ENCODE measurements at regions not wholly inside any gene's neighbourhood (a gene's known extent, or its start where the extent isn't known, plus 50 kb on each side); places are given as distances from the start of the nearest gene placed in this dataset.

- Histone ChIP-seq H3K27ac (no peak overlapping the region), H3K4me1 (no peaks in the 10 kb centered on the region), H3K36me3 (no peaks in the 10 kb centered on the region), H3K27me3 (no peaks in the 10 kb centered on the region), H3K4me3 (no peak overlapping the region), H3K9me3 (no peaks in the 10 kb centered on the region)
- DNase-seq (peak in 1 of 4 donors; percentile 23), ATAC-seq (no peak)
- intact Hi-C loops (cut with DNase I) = no loop called here
- no peak for TF ChIP-seq CTCF (IDR thresholded peaks at IDR 0.05)
Measured at GRCh38 chr10:118112543-118113125, 65.9 kb upstream of the RAB11FIP2 start.

DNA sequence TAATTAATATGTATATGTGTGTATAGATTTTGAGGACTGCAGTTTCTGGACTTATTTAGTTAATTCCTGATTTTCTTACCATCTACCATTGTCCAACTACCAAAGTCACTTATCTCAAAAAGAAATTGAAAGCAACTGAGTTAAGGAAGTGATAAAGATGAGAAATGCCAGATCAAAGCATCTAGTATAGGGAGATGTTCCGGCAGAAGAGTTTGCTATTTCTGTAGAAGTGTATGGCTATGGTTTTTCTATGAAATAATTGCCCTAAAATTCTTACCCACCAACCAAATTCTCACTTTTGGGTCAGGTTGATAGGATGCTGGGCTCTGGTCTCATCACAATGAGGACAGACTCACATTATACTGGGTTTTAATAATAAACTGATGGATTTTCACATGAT is 64.0 kb upstream of the RAB11FIP2 start:
- intact Hi-C loops (cut with DNase I) = no loop called here
- Histone ChIP-seq H3K27ac (no peak overlapping the region), H3K9me3 (no peaks in the 10 kb centered on the region), H3K4me1 (no peaks in the 10 kb centered on the region), H3K27me3 (no peaks in the 10 kb centered on the region), H3K4me3 (no peak overlapping the region), H3K36me3 (no peaks in the 10 kb centered on the region)
- DNase-seq = no peak
- no peak for TF ChIP-seq CTCF (IDR thresholded peaks at IDR 0.05)
- no peak for ATAC-seq

DNA sequence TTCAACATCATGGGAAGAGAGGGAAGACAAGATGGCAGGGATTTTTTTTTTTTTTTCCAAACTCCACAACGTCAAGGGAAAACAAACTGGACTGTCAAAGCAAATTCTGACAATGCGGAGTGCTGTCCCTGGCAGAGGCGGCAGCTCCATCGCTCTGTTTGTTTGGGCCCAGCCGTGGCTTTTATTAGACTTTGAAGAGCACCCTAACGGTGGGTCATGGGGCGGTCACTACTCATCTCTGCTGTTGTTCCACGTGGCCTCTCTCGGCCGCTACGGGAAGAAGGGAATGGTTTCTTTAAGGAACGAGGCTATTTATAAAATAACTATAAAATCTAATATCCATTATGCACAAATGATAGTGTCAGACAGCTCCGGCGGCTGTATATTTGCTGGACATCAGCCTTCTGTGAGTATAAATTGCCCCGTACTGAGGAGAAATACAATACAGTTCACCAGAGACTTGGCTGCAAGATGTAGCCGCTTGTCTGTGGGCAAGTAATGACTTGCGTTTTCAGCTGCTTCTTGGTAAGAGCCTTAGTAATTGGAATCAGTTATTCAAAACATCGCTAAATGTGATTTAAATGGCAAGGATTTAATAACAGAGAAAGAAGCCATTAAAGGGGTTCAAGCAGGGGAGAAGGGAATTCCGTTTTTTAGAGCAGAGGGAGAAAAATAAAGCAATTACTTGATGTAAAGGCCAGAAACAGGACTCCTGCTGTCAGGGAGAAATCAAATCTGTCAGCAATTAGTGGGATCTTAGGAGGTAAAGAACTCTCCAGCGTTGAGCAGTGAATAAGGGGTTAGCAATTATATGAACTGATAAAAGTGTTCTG is 61.7 kb upstream of the RAB11FIP2 start:
- Histone ChIP-seq H3K4me1 (no peaks in the 10 kb centered on the region), H3K36me3 (no peaks in the 10 kb centered on the region), H3K4me3 (no peak overlapping the region), H3K27ac (no peak overlapping the region), H3K27me3 (no peaks in the 10 kb centered on the region), H3K9me3 (no peaks in the 10 kb centered on the region)
- DNase-seq (no peak), ATAC-seq (no peak)
- TF ChIP-seq CTCF (IDR thresholded peaks at IDR 0.05) = no peak
- intact Hi-C loops (cut with DNase I) = no loop called here

- H3K4me1 ChIP-seq = no peaks in the 10 kb centered on the region
- no peak overlapping the region for H3K27ac ChIP-seq
- H3K27me3 ChIP-seq = no peaks in the 10 kb centered on the region
- no peak for TF ChIP-seq CTCF (IDR thresholded peaks at IDR 0.05)
- DNase-seq (no peak), ATAC-seq (no peak)
- no peaks in the 10 kb centered on the region for H3K36me3 ChIP-seq
- H3K4me3 ChIP-seq = no peak overlapping the region
- intact Hi-C loops (cut with DNase I) = no loop called here
- no peaks in the 10 kb centered on the region for H3K9me3 ChIP-seq
Measured at GRCh38 chr10:118107541-118107940, 60.8 kb upstream of the RAB11FIP2 start.

DNA sequence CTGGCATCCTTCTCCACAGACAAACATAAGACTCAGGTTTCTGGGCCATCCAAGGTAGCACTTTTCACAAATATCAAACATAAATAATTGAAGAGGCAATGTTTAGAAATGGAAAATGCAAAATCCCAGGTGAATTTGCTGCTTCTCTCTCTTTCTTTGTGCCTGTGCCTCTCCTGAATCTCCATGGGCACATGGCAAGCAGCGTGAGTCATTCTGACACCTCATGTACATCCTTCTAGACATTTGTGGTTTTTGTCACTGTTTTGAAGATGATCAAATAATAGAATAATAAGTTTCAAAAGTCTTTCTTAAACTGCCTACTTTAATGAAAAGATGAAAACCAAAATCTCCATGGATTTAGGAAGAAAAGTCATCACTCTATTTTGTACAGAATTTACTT is 60.3 kb upstream of the RAB11FIP2 start:
- intact Hi-C loops (cut with DNase I) = no loop called here
- H3K4me3 ChIP-seq = no peak overlapping the region
- no peak for TF ChIP-seq CTCF (IDR thresholded peaks at IDR 0.05)
- no peaks in the 10 kb centered on the region for H3K9me3 ChIP-seq
- DNase-seq (no peak), ATAC-seq (no peak)
- no peaks in the 10 kb centered on the region for H3K36me3 ChIP-seq
- H3K27me3 ChIP-seq = no peaks in the 10 kb centered on the region
- no peaks in the 10 kb centered on the region for H3K4me1 ChIP-seq
- no peak overlapping the region for H3K27ac ChIP-seq

Measured in left lung (tissue), 4 donors.